Renal pelvis (tissue), 1 donor: ENCODE measurements at regions not wholly inside any gene's neighbourhood (a gene's known extent, or its start where the extent isn't known, plus 50 kb on each side); places are given as distances from the start of the nearest gene placed in this dataset.

Source experiments
- DNase-seq: peaks from one replicate; pipeline ENCODE4 v3.0.0-alpha.2; 2013

DNA sequence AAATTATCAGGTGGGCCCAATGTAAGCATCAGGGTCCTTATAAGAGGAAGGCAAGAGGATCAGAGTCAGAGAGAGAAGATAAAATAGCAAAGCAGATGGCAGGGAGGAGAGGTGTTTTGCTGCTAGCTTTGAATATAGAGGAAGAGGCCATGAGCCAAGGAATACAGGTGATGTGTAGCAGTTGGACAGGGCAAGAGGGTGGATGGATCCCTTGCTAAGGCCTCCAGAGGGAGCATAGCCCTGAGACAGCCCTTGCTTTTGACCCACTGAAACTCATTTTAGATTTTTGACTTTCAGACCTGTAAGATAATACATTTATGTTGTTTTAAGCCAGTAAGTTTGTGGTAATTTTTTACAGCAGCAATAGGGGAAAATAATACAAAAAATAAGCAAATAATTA is 116.6 kb upstream of the PARD3B start:
- no peak for DNase-seq

DNA sequence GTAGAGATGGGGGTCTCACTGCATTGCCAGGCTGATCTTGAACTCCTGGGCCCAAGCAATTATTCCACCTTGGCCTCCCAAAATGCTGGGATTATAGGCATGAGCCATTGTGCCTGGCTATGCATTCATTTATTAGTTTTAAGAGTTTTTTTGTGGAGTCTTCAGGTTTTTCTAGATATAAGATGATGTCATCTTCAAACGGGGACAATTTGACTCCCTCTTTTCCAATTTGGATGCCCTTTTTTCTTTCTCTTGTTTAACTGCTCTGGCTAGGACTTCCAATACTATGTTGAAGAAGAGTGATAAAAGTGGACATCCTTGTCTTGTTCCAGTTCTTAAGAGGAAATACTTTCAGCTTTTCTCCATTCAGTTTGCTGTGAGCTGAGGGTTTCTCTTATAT is 113.7 kb upstream of the PARD3B start:
- no peak for DNase-seq

DNA sequence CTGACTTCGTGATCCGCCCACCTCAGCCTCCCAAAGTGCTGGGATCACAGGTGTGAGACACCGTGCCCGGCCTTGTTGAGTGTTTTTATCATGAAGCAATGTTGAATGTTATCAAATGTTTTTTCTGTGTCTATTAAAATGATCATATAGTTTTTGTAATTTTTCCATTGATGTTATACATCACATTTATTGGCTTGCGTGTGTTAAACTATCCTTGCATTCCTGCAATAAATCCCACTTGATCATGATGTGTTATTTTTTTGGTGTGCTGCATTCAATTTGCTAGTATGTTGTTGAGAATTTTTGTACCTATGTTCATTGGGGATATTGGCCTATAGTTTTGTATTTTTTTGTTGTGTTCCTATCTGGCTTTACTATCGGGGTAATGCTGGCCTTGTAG is 113.1 kb upstream of the PARD3B start:
- no peak for DNase-seq

DNA sequence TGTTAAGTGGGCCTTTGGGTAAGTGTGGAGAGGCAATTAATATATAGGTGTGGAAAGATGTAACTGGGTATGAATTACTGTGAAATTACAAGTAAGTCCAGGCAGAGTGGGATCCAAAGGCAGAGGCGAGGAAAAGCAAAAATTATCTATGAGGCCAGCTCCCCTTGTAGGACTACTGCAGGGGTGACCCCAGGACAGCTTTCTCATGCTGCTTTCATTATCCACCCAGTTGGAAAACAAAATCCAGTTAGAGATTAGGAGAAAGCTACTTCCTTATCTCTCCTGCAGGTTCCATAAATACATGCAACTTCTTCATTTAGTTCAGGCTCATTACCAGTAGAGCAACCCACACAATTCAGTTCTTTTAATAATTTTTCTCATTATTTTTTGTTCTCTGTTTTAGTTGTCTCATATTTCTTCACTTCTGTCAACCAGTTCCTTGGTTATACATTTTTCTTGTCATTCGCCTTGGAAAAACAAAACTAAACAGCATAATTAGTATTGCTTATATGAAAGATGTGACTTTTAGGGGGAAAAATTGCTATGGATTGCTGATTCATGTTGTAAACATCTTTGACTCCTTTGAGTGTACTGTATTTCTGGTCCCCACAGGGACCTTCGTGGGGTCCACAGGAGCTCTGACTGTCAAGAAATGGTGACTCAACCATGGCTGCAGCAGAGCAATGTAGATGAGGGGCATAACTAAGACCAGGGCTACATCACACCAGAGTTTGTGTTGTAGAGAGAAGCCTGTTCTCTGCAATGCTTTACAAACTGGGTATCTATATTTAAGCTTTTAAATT is 110.4 kb upstream of the PARD3B start:
- no peak for DNase-seq

DNA sequence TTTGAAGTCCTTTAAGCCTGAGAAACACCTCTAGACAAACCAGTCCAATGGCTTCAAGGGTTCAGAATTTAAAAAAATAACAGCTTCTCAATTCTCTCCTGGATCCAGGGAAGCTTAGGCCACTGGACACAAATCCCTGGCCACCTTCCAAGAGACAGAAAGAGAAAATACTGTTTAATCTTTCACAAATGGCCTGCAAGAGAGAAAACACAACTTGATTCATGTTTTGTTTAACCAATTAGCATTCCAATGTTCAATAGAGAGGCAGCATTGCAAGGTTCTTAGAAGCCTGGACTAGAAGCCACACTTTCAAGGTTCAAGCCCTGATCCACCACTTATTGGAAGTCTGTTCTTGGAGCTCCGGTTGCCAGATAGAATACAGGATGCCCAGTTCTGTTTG is 109.0 kb upstream of the PARD3B start:
- DNase-seq, result no peak

DNA sequence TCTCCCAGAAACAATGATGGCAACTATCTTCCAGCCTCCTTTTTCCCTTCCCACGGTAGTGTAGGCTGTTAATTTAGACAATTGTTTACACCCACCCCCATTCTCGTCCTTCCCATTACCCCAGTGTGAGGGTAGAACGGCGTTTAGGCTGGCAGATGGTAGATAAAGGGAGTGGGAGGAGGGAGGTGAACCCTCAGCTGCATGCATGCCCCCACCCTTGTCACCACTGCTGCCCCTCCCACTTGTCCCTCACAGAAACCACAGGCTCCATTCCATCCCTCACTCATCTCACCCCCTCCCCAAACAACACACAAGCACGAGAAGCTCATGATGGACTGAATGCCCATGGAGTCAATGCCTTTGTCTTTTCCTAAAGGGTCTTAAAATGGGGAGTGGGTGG is 107.9 kb upstream of the PARD3B start:
- no peak for DNase-seq

DNA sequence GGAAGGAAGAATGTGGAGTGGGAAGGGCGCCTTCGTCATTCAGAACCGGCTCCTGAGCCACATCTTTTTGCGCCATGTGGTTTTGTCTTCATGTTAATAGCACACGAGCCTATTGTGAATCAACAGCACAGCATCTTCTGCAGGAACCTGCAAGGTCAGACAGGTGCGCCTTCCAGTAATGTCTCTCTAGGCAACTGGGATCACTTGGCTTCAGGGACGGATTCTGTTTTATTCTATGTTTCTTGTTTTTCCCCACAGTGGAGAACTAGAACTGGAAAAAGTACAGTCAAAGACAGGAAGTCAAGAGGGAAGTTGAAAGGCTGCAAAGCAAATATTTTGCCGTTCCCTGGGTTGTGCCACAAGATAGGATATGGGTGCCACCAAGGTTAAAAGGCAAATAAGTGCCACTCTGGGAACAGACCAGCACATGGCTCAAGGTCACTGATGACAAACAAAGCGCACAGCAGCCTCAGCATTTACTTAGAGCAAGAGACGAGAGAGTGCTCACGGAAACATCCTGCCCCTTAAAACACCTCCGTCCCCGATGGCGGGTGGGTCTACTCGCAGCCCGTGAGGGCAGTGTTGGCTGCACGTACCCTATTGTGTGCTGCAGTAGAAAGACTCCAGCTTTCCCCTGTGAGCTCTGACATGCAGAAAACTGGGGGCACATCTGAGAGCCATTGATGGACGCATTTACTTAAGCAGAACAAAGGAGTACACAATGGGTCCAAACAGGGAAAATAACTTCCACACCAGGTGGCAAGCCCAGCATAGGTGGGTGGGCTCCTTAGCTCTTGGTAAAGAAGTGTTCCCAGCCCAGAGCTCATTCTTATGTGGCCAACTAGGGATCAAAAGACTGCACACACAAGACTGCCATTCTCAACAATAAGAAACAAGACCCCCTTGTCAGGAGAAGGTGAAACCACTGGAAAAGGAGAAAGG is 107.2 kb upstream of the PARD3B start:
- no peak for DNase-seq

DNA sequence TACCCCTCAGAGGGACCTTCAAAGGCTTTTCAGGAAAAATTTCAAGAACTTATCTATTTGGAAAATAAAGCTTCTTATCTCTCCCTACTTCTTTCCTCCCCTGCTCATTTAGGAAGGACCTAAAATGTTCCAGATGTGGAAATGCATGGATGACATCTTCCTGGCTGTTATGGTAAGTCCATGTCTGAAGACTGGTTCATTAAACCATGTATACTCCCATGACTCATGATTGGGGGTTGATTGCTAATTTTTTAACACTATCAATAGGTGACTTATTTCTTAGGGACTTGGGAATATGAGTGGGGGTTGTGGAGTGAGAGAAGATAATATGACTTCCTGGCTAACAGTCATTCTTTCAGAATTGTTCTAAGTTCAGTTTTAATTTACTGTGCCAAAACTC is 104.0 kb upstream of the PARD3B start:
- DNase-seq, result no peak

DNA sequence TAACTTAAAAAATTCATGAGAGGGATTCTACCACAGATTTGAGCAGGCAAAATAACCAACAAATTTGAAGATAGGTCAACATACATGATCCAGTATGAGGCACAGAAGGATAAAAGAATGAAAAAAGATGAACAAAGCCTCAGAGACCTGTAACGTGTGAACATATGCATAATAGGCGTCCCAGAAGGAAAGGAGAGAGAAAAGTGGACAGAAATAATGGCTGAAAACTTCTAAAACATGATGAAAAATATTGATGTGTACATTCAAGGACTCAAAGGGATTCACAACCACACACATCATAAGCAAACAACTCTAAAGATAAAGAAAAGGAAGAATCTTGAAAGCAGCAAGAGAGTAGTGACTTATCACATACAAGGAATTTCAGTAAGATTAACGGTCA is 100.1 kb upstream of the PARD3B start:
- DNase-seq, result no peak

DNA sequence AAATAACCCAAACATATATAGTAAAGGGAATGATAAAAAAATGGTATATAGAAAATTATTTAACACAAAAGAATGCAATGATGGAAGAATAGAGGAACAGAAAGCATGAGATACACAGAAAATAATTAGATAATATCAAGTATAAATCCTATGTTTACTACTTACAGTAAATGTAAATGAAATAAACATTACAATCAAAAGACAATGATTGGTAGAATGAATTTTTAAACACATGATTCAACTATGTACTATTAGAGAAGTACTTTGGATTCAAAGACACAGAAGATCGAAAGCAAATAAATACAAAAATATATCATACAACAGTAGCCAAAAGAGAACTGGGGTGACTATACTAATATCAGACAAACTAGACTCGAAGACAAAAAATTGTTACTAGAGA is 97.6 kb upstream of the PARD3B start:
- no peak for DNase-seq

DNA sequence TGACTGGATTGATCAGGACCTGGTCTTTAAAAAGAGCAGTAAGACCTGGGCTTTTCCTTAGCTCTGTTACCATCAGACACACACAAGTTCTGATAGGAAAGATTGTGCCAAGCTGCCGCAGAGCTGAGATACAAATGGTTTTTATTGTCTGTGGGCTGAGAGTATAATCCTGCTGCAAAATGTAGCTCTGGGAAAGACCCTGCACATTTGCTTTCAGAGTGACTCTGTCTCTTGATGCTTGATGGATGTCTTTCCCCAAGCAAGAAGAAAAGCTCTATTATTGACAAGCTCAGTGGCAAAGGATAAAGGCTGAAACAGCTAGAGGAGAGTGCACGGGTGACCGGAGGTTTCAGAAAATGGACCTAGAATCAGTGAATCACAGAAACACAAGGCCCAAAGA is 95.3 kb upstream of the PARD3B start:
- no peak for DNase-seq

DNA sequence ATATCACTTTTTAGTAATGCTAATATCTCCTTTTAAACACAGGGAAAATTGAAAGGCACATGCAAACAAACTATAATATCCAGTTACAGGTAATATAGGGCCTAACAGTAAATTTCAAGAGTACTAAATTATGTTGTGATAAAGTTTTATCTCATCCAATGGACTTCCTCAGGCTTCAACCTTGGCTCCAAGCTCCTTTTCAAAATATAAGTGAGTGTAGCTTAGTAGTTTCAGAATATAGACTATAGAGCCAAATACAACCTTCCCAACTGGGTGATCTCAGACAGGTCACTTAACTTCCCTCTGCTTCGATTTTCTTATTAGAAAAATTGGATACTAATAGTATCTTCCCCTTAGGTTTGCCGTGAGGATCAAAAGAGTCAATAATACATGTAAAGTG is 93.5 kb upstream of the PARD3B start:
- no peak for DNase-seq

DNA sequence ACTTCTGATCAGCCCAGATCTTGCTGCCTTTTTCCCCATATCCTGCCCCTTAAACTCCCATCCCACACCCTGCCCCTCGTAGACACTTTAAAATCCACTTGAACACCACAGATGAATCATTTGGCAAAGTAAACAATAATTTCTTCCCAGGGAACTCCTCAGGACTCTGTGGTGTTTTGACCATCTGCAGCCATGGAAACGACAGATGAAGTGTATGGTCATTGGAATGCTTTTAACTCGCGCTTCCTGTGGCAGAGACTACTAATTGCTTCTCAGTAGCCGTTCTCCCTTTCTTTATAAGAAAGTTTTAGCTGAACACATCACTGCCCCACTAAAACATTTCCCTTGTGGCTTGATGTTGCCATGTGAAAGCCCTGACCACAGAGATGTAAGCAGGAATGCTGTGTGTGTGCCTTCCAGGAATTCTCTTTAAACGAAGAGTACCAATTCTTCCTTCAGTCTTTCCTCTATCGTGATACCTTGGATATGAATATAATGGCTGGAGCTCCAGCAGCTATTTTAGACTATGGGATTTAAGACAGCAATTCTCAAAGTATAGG is 92.7 kb upstream of the PARD3B start:
- DNase-seq, result peak; percentile 89

DNA sequence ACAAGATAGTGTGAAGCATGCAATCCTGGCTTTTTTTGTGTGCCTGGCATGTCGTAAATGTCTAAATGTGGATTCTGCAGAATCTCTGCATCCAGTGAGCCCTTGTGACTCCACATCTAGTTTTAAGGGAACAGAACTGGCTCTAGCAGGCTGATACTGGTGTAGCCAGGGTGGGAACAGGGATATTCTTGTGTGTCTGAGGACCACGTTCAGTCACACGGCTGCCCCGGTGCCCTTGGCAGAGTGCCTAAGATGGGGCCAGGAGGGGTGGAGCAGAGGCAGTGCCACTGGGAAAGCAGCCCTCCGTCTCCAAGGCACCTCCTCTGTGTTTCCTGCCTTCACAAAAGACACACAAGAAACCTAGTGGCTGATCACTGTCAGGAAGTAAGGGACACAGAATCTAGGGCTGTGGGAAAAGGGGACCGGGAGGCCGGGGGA is 91.5 kb upstream of the PARD3B start:
- DNase-seq, result no peak

DNA sequence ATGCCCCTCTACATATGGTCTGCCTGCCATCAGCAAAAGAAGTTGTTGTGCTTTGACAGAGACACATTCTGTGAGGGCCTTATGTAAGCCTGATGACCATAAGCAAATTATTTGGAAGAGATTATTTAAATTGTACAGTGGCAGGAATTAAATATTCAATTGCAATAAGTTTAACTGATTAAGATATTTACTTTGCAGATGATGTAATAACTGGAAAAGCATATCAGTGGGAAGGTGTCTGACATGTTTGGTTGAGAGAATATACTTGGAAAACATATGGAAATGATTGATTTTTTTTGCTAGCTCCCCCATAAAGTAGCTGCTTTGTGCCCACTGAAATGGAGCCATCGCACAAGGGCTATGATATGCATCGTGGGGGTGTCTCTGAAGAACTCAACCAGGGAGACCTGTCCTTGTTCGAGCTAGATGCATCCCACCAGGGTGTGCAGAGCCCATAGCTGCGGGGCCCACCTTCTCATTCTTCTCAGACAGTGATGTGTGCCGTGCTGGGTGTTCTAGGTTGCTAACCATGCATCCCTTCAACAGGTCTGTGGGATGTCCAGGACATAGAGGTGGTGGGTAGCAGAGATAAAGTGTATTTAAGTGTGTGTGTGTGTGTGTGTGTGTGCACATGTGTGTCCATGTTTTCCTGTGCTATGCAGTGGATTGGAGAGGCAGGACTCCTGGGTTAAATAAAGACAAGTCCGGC is 90.4 kb upstream of the PARD3B start:
- no peak for DNase-seq

DNA sequence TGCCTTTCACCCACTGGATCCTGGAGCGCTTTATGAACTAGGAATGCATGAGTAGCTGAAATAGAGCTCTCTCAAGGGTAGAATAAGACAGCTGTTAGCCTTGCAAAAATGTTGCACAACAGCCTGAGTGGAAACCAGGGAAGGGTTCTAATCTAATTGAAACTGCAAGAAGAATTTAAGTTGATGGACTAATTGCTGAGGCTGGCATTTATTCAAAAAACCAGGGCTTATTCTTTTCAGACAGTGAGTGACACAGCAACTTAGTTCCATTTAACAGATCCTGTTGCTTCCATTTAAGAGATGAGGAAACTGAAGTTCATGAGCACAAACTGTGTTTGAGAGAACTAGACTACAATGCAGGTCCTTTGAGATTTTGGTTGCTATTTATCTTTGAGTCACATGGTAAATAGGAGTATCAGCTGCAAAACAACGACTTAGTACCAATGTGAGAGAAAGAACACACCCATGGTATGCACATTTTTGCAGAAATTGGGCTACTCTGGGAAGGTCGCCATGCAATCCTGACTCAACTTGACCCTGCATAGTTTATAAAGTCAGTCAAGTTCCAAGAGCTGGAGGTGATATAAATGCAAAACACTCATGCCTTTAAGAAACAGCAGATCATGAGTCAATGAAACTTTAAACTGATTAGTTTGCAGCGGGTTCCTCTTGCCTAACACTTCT is 76.4 kb upstream of the PARD3B start:
- no peak for DNase-seq

DNA sequence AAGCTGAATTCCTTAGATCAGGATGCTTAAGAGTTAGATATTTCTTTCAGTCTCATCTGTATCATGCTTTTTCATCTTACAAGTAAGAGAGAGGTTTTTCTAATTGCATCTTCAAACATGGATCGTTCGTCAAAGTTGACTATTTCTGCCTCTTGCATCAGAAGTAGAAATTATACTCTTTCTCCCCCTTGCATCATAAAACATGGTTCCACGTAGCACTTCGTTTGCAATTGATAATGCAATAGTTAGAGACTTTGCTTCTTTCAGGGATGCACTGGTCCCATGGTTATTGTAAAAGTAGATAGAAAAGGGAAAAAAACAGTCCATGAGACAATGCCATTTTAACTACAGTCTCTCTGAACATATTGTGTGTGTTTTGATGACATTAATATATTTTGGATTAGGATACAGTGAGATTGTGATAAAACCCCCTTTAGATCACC is 75.1 kb upstream of the PARD3B start:
- DNase-seq, result no peak

DNA sequence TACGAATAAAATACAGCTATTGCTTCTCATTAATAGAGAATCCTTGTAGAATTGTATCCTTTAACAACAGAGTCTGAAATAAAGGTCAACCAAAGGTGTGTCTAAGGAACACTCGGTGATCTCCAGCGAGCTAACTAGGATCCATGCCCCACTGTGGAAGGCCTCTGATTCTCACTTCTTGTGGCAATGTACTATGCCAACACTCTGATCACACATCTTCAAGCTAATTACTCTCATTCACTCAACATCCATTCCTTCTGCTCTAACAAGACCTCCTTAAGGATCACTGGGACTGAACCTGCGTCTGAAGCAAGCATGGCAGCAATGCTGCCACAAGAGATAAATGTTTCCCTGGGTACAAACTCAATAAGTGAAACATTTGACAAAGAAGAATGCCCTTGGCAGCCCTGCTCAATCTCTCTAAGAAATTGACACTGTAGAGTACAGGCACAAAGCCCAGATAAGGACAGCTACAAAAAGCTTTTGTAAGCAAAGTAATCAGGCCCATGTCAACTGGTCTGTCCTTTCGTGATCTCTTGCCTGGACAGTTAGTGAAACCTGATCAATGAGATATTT is 74.6 kb upstream of the PARD3B start:
- DNase-seq, result no peak

DNA sequence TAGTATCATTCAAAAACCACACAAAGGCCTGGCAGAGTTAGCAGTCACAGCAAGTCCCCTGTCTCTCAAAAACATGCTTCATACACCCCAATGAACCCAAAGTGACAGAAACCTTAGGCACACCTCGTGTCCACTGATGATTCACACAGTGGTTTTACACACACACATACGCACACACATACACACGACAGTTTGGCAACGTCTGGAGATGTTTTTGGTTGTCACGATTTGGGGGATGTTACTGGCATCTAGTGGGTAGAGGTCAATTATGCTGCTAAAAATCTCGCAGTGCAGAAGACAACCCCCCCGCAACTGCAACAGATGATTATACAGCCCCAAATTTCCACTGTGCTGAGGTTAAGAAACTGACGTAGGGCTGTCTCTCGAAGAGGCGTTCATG is 72.9 kb upstream of the PARD3B start:
- no peak for DNase-seq

DNA sequence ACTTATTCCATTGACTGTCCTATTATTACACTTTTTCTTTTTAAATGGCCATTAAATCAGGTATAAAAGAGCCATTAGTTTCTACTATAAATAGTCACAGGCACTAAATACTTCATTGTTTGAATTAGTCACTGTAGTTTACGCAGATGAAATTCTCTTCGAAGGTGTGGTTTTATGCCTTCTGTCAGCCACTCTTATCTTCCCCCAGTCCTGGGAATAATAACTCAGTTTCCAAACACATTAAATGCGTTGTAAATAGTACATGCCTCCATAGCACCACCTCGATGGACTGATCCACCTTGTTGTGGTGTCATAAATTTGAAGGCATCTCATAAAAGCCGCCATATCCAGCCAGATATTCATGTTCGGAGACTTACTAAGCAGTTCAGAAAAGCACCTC is 72.1 kb upstream of the PARD3B start:
- DNase-seq, result no peak

DNA sequence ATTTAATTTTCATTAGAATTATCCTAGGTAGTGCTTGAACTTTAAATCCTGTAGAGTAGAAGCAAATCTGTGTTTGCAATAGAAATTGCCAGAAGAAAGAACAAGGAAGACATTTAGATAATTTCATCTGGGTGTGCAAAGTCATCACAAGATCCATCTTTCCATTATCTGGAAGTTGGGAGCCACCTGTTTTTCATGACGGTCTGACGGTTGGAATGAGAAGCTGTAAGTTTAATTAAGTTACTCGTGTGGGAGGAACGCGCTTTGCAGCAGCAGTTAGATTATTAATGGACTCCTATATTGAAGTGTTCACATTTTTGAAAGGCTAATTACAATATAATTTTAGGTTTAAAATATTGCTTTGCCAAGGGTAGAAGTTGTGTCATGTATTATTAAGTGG is 69.9 kb upstream of the PARD3B start:
- no peak for DNase-seq
